ENCODE measurements at regions not wholly inside any gene's neighbourhood (a gene's known extent, or its start where the extent isn't known, plus 50 kb on each side); places are given as distances from the start of the nearest gene placed in this dataset.
"Not testable (repeated sequence)": the region's sequence is repeated elsewhere in the genome, so short reads cannot be mapped to it uniquely, and the experiment has no call there.

GRCh38 chr5:110290542-110290941 lies 435.9 kb downstream of the TMEM232 start:
- H3K9ac ChIP-seq (ENCODE audit: low read depth in 1 of 2, low read length in 2 of 2), result no peak overlapping the region
- H3K27me3 ChIP-seq (ENCODE audit: control insufficient read depth in 1 of 2, insufficient read depth in 2 of 2, low read length in 2 of 2), result no peaks in the 10 kb centered on the region
- H3K4me1 ChIP-seq (ENCODE audit: control insufficient read depth in 1 of 2, insufficient read depth in 2 of 2, low read length in 2 of 2), result no peaks in the 10 kb centered on the region
- no peaks in the 10 kb centered on the region for H3K36me3 ChIP-seq (ENCODE audit: control insufficient read depth in 1 of 2, insufficient read depth in 2 of 2, low read length in 2 of 2)
- no peak overlapping the region for H3K4me3 ChIP-seq (ENCODE audit: low read depth in 1 of 2, low read length in 2 of 2)
- H3K27ac ChIP-seq (ENCODE audit: low read depth, low read length), result no peak overlapping the region
- no peaks in the 10 kb centered on the region for H3K9me3 ChIP-seq (ENCODE audit: control insufficient read depth in 1 of 2, low read length in 2 of 2)

GRCh38 chr5:110294281-110294680 lies 432.2 kb downstream of the TMEM232 start:
- Histone ChIP-seq H3K9me3 (ENCODE audit: control insufficient read depth in 1 of 2, low read length in 2 of 2) (no peaks in the 10 kb centered on the region), H3K9ac (ENCODE audit: low read depth in 1 of 2, low read length in 2 of 2) (no peak overlapping the region), H3K36me3 (ENCODE audit: control insufficient read depth in 1 of 2, insufficient read depth in 2 of 2, low read length in 2 of 2) (no peaks in the 10 kb centered on the region), H3K4me1 (ENCODE audit: control insufficient read depth in 1 of 2, insufficient read depth in 2 of 2, low read length in 2 of 2) (no peaks in the 10 kb centered on the region), H3K27ac (ENCODE audit: low read depth, low read length) (no peak overlapping the region), H3K27me3 (ENCODE audit: control insufficient read depth in 1 of 2, insufficient read depth in 2 of 2, low read length in 2 of 2) (no peaks in the 10 kb centered on the region), H3K4me3 (ENCODE audit: low read depth in 1 of 2, low read length in 2 of 2) (no peak overlapping the region)

GRCh38 chr5:110297152-110297670 lies 429.3 kb downstream of the TMEM232 start:
- H3K9me3 ChIP-seq (ENCODE audit: control insufficient read depth in 1 of 2, low read length in 2 of 2), result peaks cover 0 to 4% of the 10 kb centered on the region in 2 donors
- H3K27ac ChIP-seq (ENCODE audit: low read depth, low read length), result no peak overlapping the region
- H3K4me1 ChIP-seq (ENCODE audit: control insufficient read depth in 1 of 2, insufficient read depth in 2 of 2, low read length in 2 of 2), result no peaks in the 10 kb centered on the region
- no peaks in the 10 kb centered on the region for H3K27me3 ChIP-seq (ENCODE audit: control insufficient read depth in 1 of 2, insufficient read depth in 2 of 2, low read length in 2 of 2)
- no peak overlapping the region for H3K9ac ChIP-seq (ENCODE audit: low read depth in 1 of 2, low read length in 2 of 2)
- no peak overlapping the region for H3K4me3 ChIP-seq (ENCODE audit: low read depth in 1 of 2, low read length in 2 of 2)
- H3K36me3 ChIP-seq (ENCODE audit: control insufficient read depth in 1 of 2, insufficient read depth in 2 of 2, low read length in 2 of 2), result no peaks in the 10 kb centered on the region

GRCh38 chr5:110304176-110304575 lies 422.3 kb downstream of the TMEM232 start:
- Histone ChIP-seq H3K27me3 (ENCODE audit: control insufficient read depth in 1 of 2, insufficient read depth in 2 of 2, low read length in 2 of 2) (no peaks in the 10 kb centered on the region), H3K4me3 (ENCODE audit: low read depth in 1 of 2, low read length in 2 of 2) (no peak overlapping the region), H3K9me3 (ENCODE audit: control insufficient read depth in 1 of 2, low read length in 2 of 2) (peaks cover 4% of the 10 kb centered on the region in 2 donors), H3K9ac (ENCODE audit: low read depth in 1 of 2, low read length in 2 of 2) (no peak overlapping the region), H3K4me1 (ENCODE audit: control insufficient read depth in 1 of 2, insufficient read depth in 2 of 2, low read length in 2 of 2) (no peaks in the 10 kb centered on the region), H3K36me3 (ENCODE audit: control insufficient read depth in 1 of 2, insufficient read depth in 2 of 2, low read length in 2 of 2) (no peaks in the 10 kb centered on the region), H3K27ac (ENCODE audit: low read depth, low read length) (no peak overlapping the region)

GRCh38 chr5:110306650-110307049 lies 419.8 kb downstream of the TMEM232 start:
- H3K4me1 ChIP-seq (ENCODE audit: control insufficient read depth in 1 of 2, insufficient read depth in 2 of 2, low read length in 2 of 2), result no peaks in the 10 kb centered on the region
- no peak overlapping the region for H3K4me3 ChIP-seq (ENCODE audit: low read depth in 1 of 2, low read length in 2 of 2)
- no peaks in the 10 kb centered on the region for H3K36me3 ChIP-seq (ENCODE audit: control insufficient read depth in 1 of 2, insufficient read depth in 2 of 2, low read length in 2 of 2)
- no peaks in the 10 kb centered on the region for H3K27me3 ChIP-seq (ENCODE audit: control insufficient read depth in 1 of 2, insufficient read depth in 2 of 2, low read length in 2 of 2)
- H3K27ac ChIP-seq (ENCODE audit: low read depth, low read length), result no peak overlapping the region
- H3K9ac ChIP-seq (ENCODE audit: low read depth in 1 of 2, low read length in 2 of 2), result no peak overlapping the region
- peaks cover 3 to 4% of the 10 kb centered on the region in 2 donors for H3K9me3 ChIP-seq (ENCODE audit: control insufficient read depth in 1 of 2, low read length in 2 of 2)

- Histone ChIP-seq H3K9ac (ENCODE audit: low read depth in 1 of 2, low read length in 2 of 2) (no peak overlapping the region), H3K4me1 (ENCODE audit: control insufficient read depth in 1 of 2, insufficient read depth in 2 of 2, low read length in 2 of 2) (no peaks in the 10 kb centered on the region), H3K27me3 (ENCODE audit: control insufficient read depth in 1 of 2, insufficient read depth in 2 of 2, low read length in 2 of 2) (no peaks in the 10 kb centered on the region)
Observed at GRCh38 chr5:110309222-110309621, 417.2 kb downstream of the TMEM232 start.

GRCh38 chr5:110316566-110316965 lies 409.9 kb downstream of the TMEM232 start:
- H3K27ac ChIP-seq (ENCODE audit: low read depth, low read length); H3K4me3 ChIP-seq (ENCODE audit: low read depth in 1 of 2, low read length in 2 of 2); H3K4me1 ChIP-seq (ENCODE audit: control insufficient read depth in 1 of 2, insufficient read depth in 2 of 2, low read length in 2 of 2); H3K36me3 ChIP-seq (ENCODE audit: control insufficient read depth in 1 of 2, insufficient read depth in 2 of 2, low read length in 2 of 2); H3K27me3 ChIP-seq (ENCODE audit: control insufficient read depth in 1 of 2, insufficient read depth in 2 of 2, low read length in 2 of 2); H3K9ac ChIP-seq (ENCODE audit: low read depth in 1 of 2, low read length in 2 of 2); H3K9me3 ChIP-seq (ENCODE audit: control insufficient read depth in 1 of 2, low read length in 2 of 2): not testable (repeated sequence)

More at GRCh38 chr5:110309222-110309621, 417.2 kb downstream of the TMEM232 start:
- H3K27ac ChIP-seq (ENCODE audit: low read depth, low read length), result no peak overlapping the region
- no peak overlapping the region for H3K4me3 ChIP-seq (ENCODE audit: low read depth in 1 of 2, low read length in 2 of 2)
- H3K36me3 ChIP-seq (ENCODE audit: control insufficient read depth in 1 of 2, insufficient read depth in 2 of 2, low read length in 2 of 2), result no peaks in the 10 kb centered on the region
- no peaks in the 10 kb centered on the region for H3K9me3 ChIP-seq (ENCODE audit: control insufficient read depth in 1 of 2, low read length in 2 of 2)

- no peak overlapping the region for H3K9ac ChIP-seq (ENCODE audit: low read depth in 1 of 2, low read length in 2 of 2)
- no peaks in the 10 kb centered on the region for H3K36me3 ChIP-seq (ENCODE audit: control insufficient read depth in 1 of 2, insufficient read depth in 2 of 2, low read length in 2 of 2)
- H3K4me1 ChIP-seq (ENCODE audit: control insufficient read depth in 1 of 2, insufficient read depth in 2 of 2, low read length in 2 of 2), result no peaks in the 10 kb centered on the region
Observed at GRCh38 chr5:110321117-110321516, 405.4 kb downstream of the TMEM232 start.

GRCh38 chr5:110323357-110323756 lies 403.1 kb downstream of the TMEM232 start:
- H3K9ac ChIP-seq (ENCODE audit: low read depth in 1 of 2, low read length in 2 of 2), result no peak overlapping the region
- no peak overlapping the region for H3K27ac ChIP-seq (ENCODE audit: low read depth, low read length)
- no peaks in the 10 kb centered on the region for H3K4me1 ChIP-seq (ENCODE audit: control insufficient read depth in 1 of 2, insufficient read depth in 2 of 2, low read length in 2 of 2)
- H3K9me3 ChIP-seq (ENCODE audit: control insufficient read depth in 1 of 2, low read length in 2 of 2), result no peaks in the 10 kb centered on the region
- no peaks in the 10 kb centered on the region for H3K27me3 ChIP-seq (ENCODE audit: control insufficient read depth in 1 of 2, insufficient read depth in 2 of 2, low read length in 2 of 2)
- no peaks in the 10 kb centered on the region for H3K36me3 ChIP-seq (ENCODE audit: control insufficient read depth in 1 of 2, insufficient read depth in 2 of 2, low read length in 2 of 2)
- H3K4me3 ChIP-seq (ENCODE audit: low read depth in 1 of 2, low read length in 2 of 2), result no peak overlapping the region

More at GRCh38 chr5:110321117-110321516, 405.4 kb downstream of the TMEM232 start:
- H3K4me3 ChIP-seq (ENCODE audit: low read depth in 1 of 2, low read length in 2 of 2), result no peak overlapping the region
- H3K27me3 ChIP-seq (ENCODE audit: control insufficient read depth in 1 of 2, insufficient read depth in 2 of 2, low read length in 2 of 2), result no peaks in the 10 kb centered on the region
- no peak overlapping the region for H3K27ac ChIP-seq (ENCODE audit: low read depth, low read length)
- no peaks in the 10 kb centered on the region for H3K9me3 ChIP-seq (ENCODE audit: control insufficient read depth in 1 of 2, low read length in 2 of 2)

- H3K27me3 ChIP-seq (ENCODE audit: control insufficient read depth in 1 of 2, insufficient read depth in 2 of 2, low read length in 2 of 2), result no peaks in the 10 kb centered on the region
- no peak overlapping the region for H3K9ac ChIP-seq (ENCODE audit: low read depth in 1 of 2, low read length in 2 of 2)
- H3K4me1 ChIP-seq (ENCODE audit: control insufficient read depth in 1 of 2, insufficient read depth in 2 of 2, low read length in 2 of 2), result no peaks in the 10 kb centered on the region
Observed at GRCh38 chr5:110323832-110324231, 402.6 kb downstream of the TMEM232 start.

GRCh38 chr5:110324876-110325275 lies 401.6 kb downstream of the TMEM232 start:
- H3K4me3 ChIP-seq (ENCODE audit: low read depth in 1 of 2, low read length in 2 of 2), result no peak overlapping the region
- H3K36me3 ChIP-seq (ENCODE audit: control insufficient read depth in 1 of 2, insufficient read depth in 2 of 2, low read length in 2 of 2), result no peaks in the 10 kb centered on the region
- no peak overlapping the region for H3K27ac ChIP-seq (ENCODE audit: low read depth, low read length)
- no peaks in the 10 kb centered on the region for H3K27me3 ChIP-seq (ENCODE audit: control insufficient read depth in 1 of 2, insufficient read depth in 2 of 2, low read length in 2 of 2)
- no peaks in the 10 kb centered on the region for H3K9me3 ChIP-seq (ENCODE audit: control insufficient read depth in 1 of 2, low read length in 2 of 2)
- no peak overlapping the region for H3K9ac ChIP-seq (ENCODE audit: low read depth in 1 of 2, low read length in 2 of 2)
- no peaks in the 10 kb centered on the region for H3K4me1 ChIP-seq (ENCODE audit: control insufficient read depth in 1 of 2, insufficient read depth in 2 of 2, low read length in 2 of 2)

More at GRCh38 chr5:110323832-110324231, 402.6 kb downstream of the TMEM232 start:
- no peaks in the 10 kb centered on the region for H3K36me3 ChIP-seq (ENCODE audit: control insufficient read depth in 1 of 2, insufficient read depth in 2 of 2, low read length in 2 of 2)
- no peaks in the 10 kb centered on the region for H3K9me3 ChIP-seq (ENCODE audit: control insufficient read depth in 1 of 2, low read length in 2 of 2)
- H3K4me3 ChIP-seq (ENCODE audit: low read depth in 1 of 2, low read length in 2 of 2), result no peak overlapping the region
- H3K27ac ChIP-seq (ENCODE audit: low read depth, low read length), result no peak overlapping the region
